GM12878 (cell line): ENCODE measurements at regions not wholly inside any gene's neighbourhood (a gene's known extent, or its start where the extent isn't known, plus 50 kb on each side); places are given as distances from the start of the nearest gene placed in this dataset.

Experiments used
- ATAC-seq: fragments of 200-7000 bp; cut with Tn5 transposase; 3 replicates; pipeline ENCODE4 v1.9.1; 2020; ENCODE audit warnings: mild to moderate bottlenecking, moderate library complexity
- BruUV-seq: library from RNA; stranded (reverse); fragments of 400-500 nt; replicated peaks from 2 replicates; lab custom pipeline; 2021; lab: Mats Ljungman, UMichigan
- CTCF ChIA-PET: fragments of 300-600 bp; sonication (Branson Sonifier 250); formaldehyde crosslinking; extraction: SDS; loops from one replicate; lab custom pipeline; 2021; ENCODE audit warnings: inconsistent platforms; lab: Yijun Ruan, JAX
- POLR2A ChIA-PET: fragments of 350-600 bp; formaldehyde crosslinking; extraction: SDS; loops from one replicate; lab custom pipeline; 2021; ENCODE audit warnings: inconsistent platforms; lab: Charles Lee
- RAD21 ChIA-PET: fragments of 300-600 bp; sonication (Branson Sonifier 250); formaldehyde crosslinking; loops from one replicate; lab custom pipeline; 2023; ENCODE audit warnings: antibody characterized with exemption; ENCODE audit not compliant: unreplicated experiment; lab: Charles Lee
- SMC1A ChIA-PET: fragments of 300-600 bp; sonication (Branson Sonifier 250); formaldehyde crosslinking; loops from one replicate; lab custom pipeline; 2023; ENCODE audit not compliant: unreplicated experiment, uncharacterized antibody; lab: Charles Lee
- DNase-seq: peaks from one replicate; pipeline ENCODE4 v3.0.0-alpha.2; 2011; ENCODE audit warnings: low read depth, low spot score
- FAIRE-seq: peaks from 3 replicates; lab custom pipeline; 2011; peaks lifted over from hg19 to GRCh38; lab: Jason Lieb, UNC
- H2AFZ ChIP-seq: 2 replicates; pipeline ENCODE4 v1.6.0; 2011; ENCODE audit warnings: low read depth, low read length, control low read depth; ENCODE audit not compliant: control insufficient read depth
- H3K27ac ChIP-seq: 2 replicates; pipeline ENCODE4 v1.5.1; 2011; ENCODE audit warnings: control low read depth; ENCODE audit not compliant: control insufficient read depth, insufficient read depth
- H3K27me3 ChIP-seq, 2 experiments: replicated peaks in 1 of 2; 2 replicates each; pipeline versions ENCODE4 v1.6.0 to v1.6.1; 2011; ENCODE audit warnings: low read length in 1 of 2; ENCODE audit not compliant: control insufficient read depth in 2 of 2, insufficient read depth in 2 of 2
- H3K36me3 ChIP-seq, 2 experiments: 2 replicates each; pipeline ENCODE4 v1.5.1; 2011; ENCODE audit warnings: low read length in 1 of 2; ENCODE audit not compliant: control insufficient read depth in 2 of 2, insufficient read depth in 2 of 2
- H3K4me1 ChIP-seq: 2 replicates; pipeline ENCODE4 v1.6.1; 2011; ENCODE audit warnings: mild to moderate bottlenecking, low read length, moderate library complexity, mixed read lengths; ENCODE audit not compliant: control insufficient read depth, insufficient read depth
- H3K4me2 ChIP-seq: 2 replicates; pipeline ENCODE4 v1.6.0; 2011; ENCODE audit warnings: control low read depth; ENCODE audit not compliant: control insufficient read depth, insufficient read depth
- H3K4me3 ChIP-seq: fragments of 200-600 bp; sonication (generic); 2 replicates; pipeline ENCODE4 v1.5.1; 2016
- H3K79me2 ChIP-seq: 2 replicates; pipeline ENCODE4 v1.6.0; 2011; ENCODE audit warnings: low read length; ENCODE audit not compliant: control insufficient read depth, insufficient read depth
- H3K9ac ChIP-seq: 2 replicates; pipeline ENCODE4 v1.8.0; 2011; ENCODE audit warnings: low read length, control low read depth, mixed read lengths; ENCODE audit not compliant: control insufficient read depth, insufficient read depth
- H3K9me3 ChIP-seq: replicated peaks from 3 replicates; pipeline ENCODE4 v1.5.1; 2011; ENCODE audit warnings: mild to moderate bottlenecking, low read length; ENCODE audit not compliant: control insufficient read depth, insufficient read depth
- H4K20me1 ChIP-seq: 2 replicates; pipeline ENCODE4 v1.6.0; 2011; ENCODE audit not compliant: control insufficient read depth, insufficient read depth
- GABPA ChIP-seq: IDR thresholded peaks from 2 replicates; pipeline ENCODE4 v1.6.1; 2014; ENCODE audit warnings: antibody characterized with exemption, low read depth, mild to moderate bottlenecking, inconsistent platforms
- IRF5 ChIP-seq: fragments of 450-650 bp; IDR thresholded peaks from 2 replicates; pipeline ENCODE4 v1.6.1; 2017; ENCODE audit warnings: borderline replicate concordance
- MYB ChIP-seq: fragments of 150-350 bp; IDR thresholded peaks from 2 replicates; pipeline ENCODE4 v1.6.1; 2014; ENCODE audit warnings: mild to moderate bottlenecking, low read depth, low read length, borderline replicate concordance
- NFXL1 ChIP-seq: fragments of 450-650 bp; IDR thresholded peaks from 2 replicates; pipeline ENCODE4 v1.6.1; 2017; ENCODE audit warnings: antibody characterized with exemption, mild to moderate bottlenecking, borderline replicate concordance
- PML ChIP-seq: IDR thresholded peaks from 2 replicates; pipeline ENCODE4 v1.6.1; 2012; ENCODE audit warnings: low read length, inconsistent platforms
- POU2F2 ChIP-seq: IDR thresholded peaks from 3 replicates; pipeline ENCODE4 v1.6.1; 2011; ENCODE audit warnings: low read depth, mild to moderate bottlenecking, low read length, borderline replicate concordance
- SP1 ChIP-seq: IDR thresholded peaks from one replicate; pipeline ENCODE4 v1.6.1; 2011; ENCODE audit warnings: low read depth, low read length
- ZSCAN29 ChIP-seq: fragments of 450-650 bp; IDR thresholded peaks from 2 replicates; pipeline ENCODE4 v1.6.1; 2017; ENCODE audit warnings: mild to moderate bottlenecking, moderate library complexity
- WGBS: methylation state at CpG from one replicate; pipeline ENCODE4 v1.1.6; 2016; ENCODE audit warnings: low lambda C conversion rate; ENCODE audit not compliant: insufficient replicate concordance, insufficient coverage; ENCODE audit errors: missing lambda C conversion rate; 5-methylcytosine and 5-hydroxymethylcytosine counted together
- in situ Hi-C: fragments of 300-500 bp; cut with MboI; formaldehyde crosslinking; loops from 9 replicates; pipeline ENCODE4 v1.14.3; 2018; ENCODE audit warnings: mixed read lengths
- intact Hi-C: fragments of 100-400 bp; cut with micrococcal nuclease; formaldehyde crosslinking; loops from one replicate; pipeline ENCODE4 v1.14.2; 2022; ENCODE audit not compliant: unreplicated experiment
- TF ChIP-seq, protein P1 (sequence below): fragments of 450-650 bp; IDR thresholded peaks from 2 replicates; pipeline ENCODE4 v1.6.1; 2017; ENCODE audit warnings: mild to moderate bottlenecking, moderate library complexity

- H3K4me1 ChIP-seq, result peaks cover 4% of the 10 kb centered on the region; the same call in 1 of the 2 replicates
- no peaks in the 10 kb centered on the region for H3K79me2 ChIP-seq
- 94% methylated on average over 2 of the region's 2 CpGs for WGBS
- no peaks in the 10 kb centered on the region for H3K9me3 ChIP-seq
- H3K4me2 ChIP-seq, result no peak overlapping the region
- SMC1A ChIA-PET, result no interaction called here
- in situ Hi-C loops (no loop called here), intact Hi-C loops (no loop called here)
- H4K20me1 ChIP-seq, result no peaks in the 10 kb centered on the region
- ATAC-seq (no peak), FAIRE-seq (no peak), DNase-seq (no peak)
- RAD21 ChIA-PET, result no interaction called here
- POLR2A ChIA-PET, result no interaction called here
- H3K27ac ChIP-seq, result no peak overlapping the region
- H3K4me3 ChIP-seq, result no peak overlapping the region
- no peak overlapping the region for H3K9ac ChIP-seq
- CTCF ChIA-PET, result interaction anchor here (0.9 kb wide), 1 partner anchor 11 kb away, joined by 3 read pairs; no protein-coding TSS in a partner anchor
- H3K36me3 ChIP-seq, result no peaks in the 10 kb centered on the region
- BruUV-seq, result no TSS peak
- no peaks in the 10 kb centered on the region; a peak in 1 of 4 replicates for H3K27me3 ChIP-seq
- H2AFZ ChIP-seq, result no peak overlapping the region
- no peak for TF ChIP-seq ZSCAN29
- TF ChIP-seq IRF5, result no peak
- no peak for TF ChIP-seq MYB
- TF ChIP-seq POU2F2, result no peak
- TF ChIP-seq, protein P1, sequence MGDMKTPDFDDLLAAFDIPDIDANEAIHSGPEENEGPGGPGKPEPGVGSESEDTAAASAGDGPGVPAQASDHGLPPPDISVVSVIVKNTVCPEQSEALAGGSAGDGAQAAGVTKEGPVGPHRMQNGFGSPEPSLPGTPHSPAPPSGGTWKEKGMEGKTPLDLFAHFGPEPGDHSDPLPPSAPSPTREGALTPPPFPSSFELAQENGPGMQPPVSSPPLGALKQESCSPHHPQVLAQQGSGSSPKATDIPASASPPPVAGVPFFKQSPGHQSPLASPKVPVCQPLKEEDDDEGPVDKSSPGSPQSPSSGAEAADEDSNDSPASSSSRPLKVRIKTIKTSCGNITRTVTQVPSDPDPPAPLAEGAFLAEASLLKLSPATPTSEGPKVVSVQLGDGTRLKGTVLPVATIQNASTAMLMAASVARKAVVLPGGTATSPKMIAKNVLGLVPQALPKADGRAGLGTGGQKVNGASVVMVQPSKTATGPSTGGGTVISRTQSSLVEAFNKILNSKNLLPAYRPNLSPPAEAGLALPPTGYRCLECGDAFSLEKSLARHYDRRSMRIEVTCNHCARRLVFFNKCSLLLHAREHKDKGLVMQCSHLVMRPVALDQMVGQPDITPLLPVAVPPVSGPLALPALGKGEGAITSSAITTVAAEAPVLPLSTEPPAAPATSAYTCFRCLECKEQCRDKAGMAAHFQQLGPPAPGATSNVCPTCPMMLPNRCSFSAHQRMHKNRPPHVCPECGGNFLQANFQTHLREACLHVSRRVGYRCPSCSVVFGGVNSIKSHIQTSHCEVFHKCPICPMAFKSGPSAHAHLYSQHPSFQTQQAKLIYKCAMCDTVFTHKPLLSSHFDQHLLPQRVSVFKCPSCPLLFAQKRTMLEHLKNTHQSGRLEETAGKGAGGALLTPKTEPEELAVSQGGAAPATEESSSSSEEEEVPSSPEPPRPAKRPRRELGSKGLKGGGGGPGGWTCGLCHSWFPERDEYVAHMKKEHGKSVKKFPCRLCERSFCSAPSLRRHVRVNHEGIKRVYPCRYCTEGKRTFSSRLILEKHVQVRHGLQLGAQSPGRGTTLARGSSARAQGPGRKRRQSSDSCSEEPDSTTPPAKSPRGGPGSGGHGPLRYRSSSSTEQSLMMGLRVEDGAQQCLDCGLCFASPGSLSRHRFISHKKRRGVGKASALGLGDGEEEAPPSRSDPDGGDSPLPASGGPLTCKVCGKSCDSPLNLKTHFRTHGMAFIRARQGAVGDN, result no peak
- no peak for TF ChIP-seq SP1
- no peak for TF ChIP-seq NFXL1
- TF ChIP-seq PML, result no peak
- TF ChIP-seq GABPA, result no peak
These were observed 72.9 kb upstream of the SMIM36 start for GRCh38 chr17:55584055-55584685.
